HepG2 (cell line): ENCODE measurements at regions not wholly inside any gene's neighbourhood (a gene's known extent, or its start where the extent isn't known, plus 50 kb on each side); places are given as distances from the start of the nearest gene placed in this dataset.
A peak's percentile ranks its signal among the peaks of the same experiment; 100 is the strongest.

ENCODE experiments used
- ARHGAP35 ChIP-seq: sonication (generic); formaldehyde crosslinking; IDR thresholded peaks from 2 replicates; pipeline ENCODE4 v1.9.0; 2022; ENCODE audit warnings: mild to moderate bottlenecking, inconsistent platforms, moderate library complexity, missing genetic modification reagents, borderline replicate concordance
- CBFB ChIP-seq: sonication (generic); formaldehyde crosslinking; IDR thresholded peaks from 2 replicates; pipeline ENCODE4 v1.4.0; 2020; ENCODE audit warnings: missing genetic modification reagents
- ELF4 ChIP-seq: sonication (generic); formaldehyde crosslinking; IDR thresholded peaks from 2 replicates; pipeline ENCODE4 v1.5.0; 2020; ENCODE audit warnings: missing genetic modification reagents, mild to moderate bottlenecking, moderate library complexity, borderline replicate concordance
- NAIF1 ChIP-seq: sonication (generic); formaldehyde crosslinking; IDR thresholded peaks from 2 replicates; pipeline ENCODE4 v1.5.0; 2020; ENCODE audit warnings: mild to moderate bottlenecking, missing genetic modification reagents, borderline replicate concordance
- NR2F2 ChIP-seq: IDR thresholded peaks from 2 replicates; pipeline ENCODE4 v1.6.1; 2012; ENCODE audit warnings: low read depth, inconsistent platforms, borderline replicate concordance
- PHF20 ChIP-seq: sonication (generic); formaldehyde crosslinking; IDR thresholded peaks from 2 replicates; pipeline ENCODE4 v1.5.0; 2020; ENCODE audit warnings: mild to moderate bottlenecking, missing genetic modification reagents
- SKIL ChIP-seq: sonication (generic); formaldehyde crosslinking; IDR thresholded peaks from 2 replicates; pipeline ENCODE4 v1.8.0; 2022; ENCODE audit warnings: missing genetic modification reagents, mild to moderate bottlenecking, moderate library complexity, borderline replicate concordance
- TEAD3 ChIP-seq: optimal IDR thresholded peaks from 2 replicates; pipeline ENCODE3; 2016; ENCODE audit warnings: borderline replicate concordance
- TSC22D2 ChIP-seq: sonication (generic); formaldehyde crosslinking; IDR thresholded peaks from 2 replicates; pipeline ENCODE4 v1.5.1; 2020; ENCODE audit warnings: missing genetic modification reagents, mild to moderate bottlenecking, borderline replicate concordance
- ZNF446 ChIP-seq: sonication (generic); formaldehyde crosslinking; IDR thresholded peaks from 2 replicates; pipeline ENCODE4 v1.5.0; 2020; ENCODE audit warnings: mild to moderate bottlenecking, missing genetic modification reagents
- ZNF510 ChIP-seq: sonication (generic); formaldehyde crosslinking; IDR thresholded peaks from 2 replicates; pipeline ENCODE4 v1.4.0; 2020; ENCODE audit warnings: low read depth, mild to moderate bottlenecking, missing genetic modification reagents
- ZNF674 ChIP-seq: sonication (generic); formaldehyde crosslinking; IDR thresholded peaks from 2 replicates; pipeline ENCODE4 v1.5.0; 2020; ENCODE audit warnings: low read depth, mild to moderate bottlenecking, missing genetic modification reagents
- ZNF678 ChIP-seq: sonication (generic); formaldehyde crosslinking; IDR thresholded peaks from 2 replicates; pipeline ENCODE4 v1.4.0; 2020; ENCODE audit warnings: mild to moderate bottlenecking, missing genetic modification reagents
- ZSCAN12 ChIP-seq: sonication (generic); formaldehyde crosslinking; IDR thresholded peaks from 2 replicates; pipeline ENCODE4 v1.9.0; 2021; ENCODE audit warnings: mild to moderate bottlenecking, missing genetic modification reagents
- TF ChIP-seq, protein P1 (sequence below): sonication (generic); formaldehyde crosslinking; IDR thresholded peaks from 2 replicates; pipeline ENCODE4 v1.5.0; 2020; ENCODE audit warnings: mild to moderate bottlenecking, missing genetic modification reagents, borderline replicate concordance
- TF ChIP-seq, protein P2 (sequence below): sonication (generic); formaldehyde crosslinking; conservative IDR thresholded peaks from 2 replicates; pipeline ENCODE4 v1.8.0; 2022; ENCODE audit warnings: mild to moderate bottlenecking, moderate library complexity, missing genetic modification reagents

GRCh38 chr20:50304501-50304856 is 113.8 kb downstream of the CEBPB start (continued):
- TF ChIP-seq, protein P1, sequence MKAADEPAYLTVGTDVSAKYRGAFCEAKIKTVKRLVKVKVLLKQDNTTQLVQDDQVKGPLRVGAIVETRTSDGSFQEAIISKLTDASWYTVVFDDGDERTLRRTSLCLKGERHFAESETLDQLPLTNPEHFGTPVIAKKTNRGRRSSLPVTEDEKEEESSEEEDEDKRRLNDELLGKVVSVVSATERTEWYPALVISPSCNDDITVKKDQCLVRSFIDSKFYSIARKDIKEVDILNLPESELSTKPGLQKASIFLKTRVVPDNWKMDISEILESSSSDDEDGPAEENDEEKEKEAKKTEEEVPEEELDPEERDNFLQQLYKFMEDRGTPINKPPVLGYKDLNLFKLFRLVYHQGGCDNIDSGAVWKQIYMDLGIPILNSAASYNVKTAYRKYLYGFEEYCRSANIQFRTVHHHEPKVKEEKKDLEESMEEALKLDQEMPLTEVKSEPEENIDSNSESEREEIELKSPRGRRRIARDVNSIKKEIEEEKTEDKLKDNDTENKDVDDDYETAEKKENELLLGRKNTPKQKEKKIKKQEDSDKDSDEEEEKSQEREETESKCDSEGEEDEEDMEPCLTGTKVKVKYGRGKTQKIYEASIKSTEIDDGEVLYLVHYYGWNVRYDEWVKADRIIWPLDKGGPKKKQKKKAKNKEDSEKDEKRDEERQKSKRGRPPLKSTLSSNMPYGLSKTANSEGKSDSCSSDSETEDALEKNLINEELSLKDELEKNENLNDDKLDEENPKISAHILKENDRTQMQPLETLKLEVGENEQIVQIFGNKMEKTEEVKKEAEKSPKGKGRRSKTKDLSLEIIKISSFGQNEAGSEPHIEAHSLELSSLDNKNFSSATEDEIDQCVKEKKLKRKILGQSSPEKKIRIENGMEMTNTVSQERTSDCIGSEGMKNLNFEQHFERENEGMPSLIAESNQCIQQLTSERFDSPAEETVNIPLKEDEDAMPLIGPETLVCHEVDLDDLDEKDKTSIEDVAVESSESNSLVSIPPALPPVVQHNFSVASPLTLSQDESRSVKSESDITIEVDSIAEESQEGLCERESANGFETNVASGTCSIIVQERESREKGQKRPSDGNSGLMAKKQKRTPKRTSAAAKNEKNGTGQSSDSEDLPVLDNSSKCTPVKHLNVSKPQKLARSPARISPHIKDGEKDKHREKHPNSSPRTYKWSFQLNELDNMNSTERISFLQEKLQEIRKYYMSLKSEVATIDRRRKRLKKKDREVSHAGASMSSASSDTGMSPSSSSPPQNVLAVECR (CRISPR knock-in tag), result peak; percentile 32; the same call in 1 of the 2 replicates
- TF ChIP-seq CBFB (0 out of 2 replicates have a peak, but pooled peaks have one; percentile 18), NR2F2 (peak; percentile 18; the same call in 1 of the 2 replicates), ZSCAN12 (CRISPR knock-in tag) (peak; percentile 71; the same call in 1 of the 2 replicates), TSC22D2 (CRISPR knock-in tag) (0 out of 2 replicates have a peak, but pooled peaks have one; percentile 8), ELF4 (0 out of 2 replicates have a peak, but pooled peaks have one; percentile 4), ZNF446 (CRISPR knock-in tag) (0 out of 2 replicates have a peak, but pooled peaks have one; percentile 8), ARHGAP35 (CRISPR knock-in tag) (0 out of 2 replicates have a peak, but pooled peaks have one; percentile 47), NAIF1 (CRISPR knock-in tag) (0 out of 2 replicates have a peak, but pooled peaks have one; percentile 35), ZNF674 (CRISPR knock-in tag) (0 out of 2 replicates have a peak, but pooled peaks have one; percentile 14), SKIL (CRISPR knock-in tag) (no peak), PHF20 (peak; percentile 10; the same call in 1 of the 2 replicates), ZNF510 (CRISPR knock-in tag) (no peak), TEAD3 (CRISPR knock-in tag) (peak; percentile 26), ZNF678 (no peak)
- TF ChIP-seq, protein P2, sequence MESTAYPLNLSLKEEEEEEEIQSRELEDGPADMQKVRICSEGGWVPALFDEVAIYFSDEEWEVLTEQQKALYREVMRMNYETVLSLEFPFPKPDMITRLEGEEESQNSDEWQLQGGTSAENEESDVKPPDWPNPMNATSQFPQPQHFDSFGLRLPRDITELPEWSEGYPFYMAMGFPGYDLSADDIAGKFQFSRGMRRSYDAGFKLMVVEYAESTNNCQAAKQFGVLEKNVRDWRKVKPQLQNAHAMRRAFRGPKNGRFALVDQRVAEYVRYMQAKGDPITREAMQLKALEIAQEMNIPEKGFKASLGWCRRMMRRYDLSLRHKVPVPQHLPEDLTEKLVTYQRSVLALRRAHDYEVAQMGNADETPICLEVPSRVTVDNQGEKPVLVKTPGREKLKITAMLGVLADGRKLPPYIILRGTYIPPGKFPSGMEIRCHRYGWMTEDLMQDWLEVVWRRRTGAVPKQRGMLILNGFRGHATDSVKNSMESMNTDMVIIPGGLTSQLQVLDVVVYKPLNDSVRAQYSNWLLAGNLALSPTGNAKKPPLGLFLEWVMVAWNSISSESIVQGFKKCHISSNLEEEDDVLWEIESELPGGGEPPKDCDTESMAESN (CRISPR knock-in tag), result peak; percentile 58; the same call in 1 of the 2 replicates
